ENCODE measurements at regions not wholly inside any gene's neighbourhood (a gene's known extent, or its start where the extent isn't known, plus 50 kb on each side); places are given as distances from the start of the nearest gene placed in this dataset.

DNA sequence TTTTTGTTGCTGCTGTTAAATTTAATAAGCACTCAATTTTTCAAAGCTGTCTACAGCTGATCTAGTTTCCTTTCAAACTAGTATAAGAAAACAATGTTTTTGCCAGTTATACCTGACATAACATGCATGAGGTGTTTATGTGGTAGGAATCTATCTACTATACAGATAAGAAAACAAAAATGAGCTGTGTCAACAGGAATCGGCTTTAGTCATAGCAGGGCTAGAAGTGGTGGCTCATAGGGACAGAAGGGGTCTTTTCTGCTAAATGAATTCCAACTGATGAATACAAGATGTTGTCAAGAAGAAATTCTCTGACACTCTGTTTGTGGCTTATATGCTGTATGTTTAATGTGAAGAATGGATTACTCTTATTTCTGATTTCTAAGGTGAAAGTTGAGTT, 55.7 kb upstream of the CLNK start:
- TF ChIP-seq, protein P1, sequence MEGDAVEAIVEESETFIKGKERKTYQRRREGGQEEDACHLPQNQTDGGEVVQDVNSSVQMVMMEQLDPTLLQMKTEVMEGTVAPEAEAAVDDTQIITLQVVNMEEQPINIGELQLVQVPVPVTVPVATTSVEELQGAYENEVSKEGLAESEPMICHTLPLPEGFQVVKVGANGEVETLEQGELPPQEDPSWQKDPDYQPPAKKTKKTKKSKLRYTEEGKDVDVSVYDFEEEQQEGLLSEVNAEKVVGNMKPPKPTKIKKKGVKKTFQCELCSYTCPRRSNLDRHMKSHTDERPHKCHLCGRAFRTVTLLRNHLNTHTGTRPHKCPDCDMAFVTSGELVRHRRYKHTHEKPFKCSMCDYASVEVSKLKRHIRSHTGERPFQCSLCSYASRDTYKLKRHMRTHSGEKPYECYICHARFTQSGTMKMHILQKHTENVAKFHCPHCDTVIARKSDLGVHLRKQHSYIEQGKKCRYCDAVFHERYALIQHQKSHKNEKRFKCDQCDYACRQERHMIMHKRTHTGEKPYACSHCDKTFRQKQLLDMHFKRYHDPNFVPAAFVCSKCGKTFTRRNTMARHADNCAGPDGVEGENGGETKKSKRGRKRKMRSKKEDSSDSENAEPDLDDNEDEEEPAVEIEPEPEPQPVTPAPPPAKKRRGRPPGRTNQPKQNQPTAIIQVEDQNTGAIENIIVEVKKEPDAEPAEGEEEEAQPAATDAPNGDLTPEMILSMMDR (IDR thresholded peaks at IDR 0.05), result no peak
- TF ChIP-seq POLR2A (IDR thresholded peaks at IDR 0.05), result no peak
